Left forelimb (tissue), 1 donor: ENCODE measurements at regions not wholly inside any gene's neighbourhood (a gene's known extent, or its start where the extent isn't known, plus 50 kb on each side); places are given as distances from the start of the nearest gene placed in this dataset.

ENCODE experiments used
- DNase-seq: peaks from one replicate; pipeline ENCODE4 v3.0.0-alpha.2; 2018; ENCODE audit warnings: low spot score

GRCh38 chr1:228990906-228991569 lies 255.8 kb downstream of the RHOU start:
- DNase-seq: no peak

DNA sequence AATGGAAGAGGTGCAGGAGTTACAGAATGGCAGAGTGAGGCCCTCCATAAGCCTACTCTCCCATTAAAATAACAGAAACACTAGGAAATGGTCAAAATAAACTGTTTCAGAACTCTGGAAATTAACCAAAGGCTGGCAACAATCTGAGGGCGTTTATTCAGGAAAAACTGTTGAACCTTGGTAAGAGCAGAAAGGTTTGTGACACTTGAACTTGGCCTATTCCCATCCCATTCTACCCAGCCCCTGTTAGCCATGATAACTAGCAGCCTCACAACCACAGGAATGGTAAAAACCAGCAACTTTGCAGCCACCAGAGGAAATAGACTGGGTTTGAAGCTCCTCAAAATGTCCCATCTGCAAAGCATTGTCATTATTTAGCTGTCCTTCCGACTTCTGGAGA lies 256.8 kb downstream of the RHOU start:
- DNase-seq: no peak

DNA sequence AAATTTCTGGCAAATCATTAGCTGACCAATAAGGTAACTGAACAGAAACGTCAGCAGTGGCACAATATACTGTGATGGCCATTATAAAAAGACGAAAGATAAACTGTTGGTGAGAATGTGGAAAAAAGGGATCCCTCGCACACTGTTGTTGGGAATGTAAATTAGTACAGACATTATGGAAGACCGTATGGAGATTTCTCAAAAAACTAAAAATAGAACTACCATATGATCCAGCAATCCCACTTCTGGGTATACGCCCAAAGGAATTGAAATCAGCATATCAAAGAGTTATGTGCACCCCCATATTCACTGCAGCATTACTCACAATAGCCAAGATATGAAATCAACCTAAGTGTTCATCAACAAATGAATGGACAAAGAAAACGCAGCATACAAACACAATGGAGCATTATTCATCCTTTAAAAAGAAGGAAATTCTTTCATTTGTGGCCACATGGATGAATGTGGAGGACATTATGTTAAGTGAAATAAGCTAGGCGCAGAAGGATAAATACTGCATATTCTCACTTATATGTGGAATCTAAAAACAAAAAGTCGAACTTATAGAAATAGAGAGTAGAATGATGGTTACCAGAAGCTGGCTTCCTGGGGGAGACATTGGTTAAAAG lies 257.7 kb downstream of the RHOU start:
- DNase-seq: no peak

DNA sequence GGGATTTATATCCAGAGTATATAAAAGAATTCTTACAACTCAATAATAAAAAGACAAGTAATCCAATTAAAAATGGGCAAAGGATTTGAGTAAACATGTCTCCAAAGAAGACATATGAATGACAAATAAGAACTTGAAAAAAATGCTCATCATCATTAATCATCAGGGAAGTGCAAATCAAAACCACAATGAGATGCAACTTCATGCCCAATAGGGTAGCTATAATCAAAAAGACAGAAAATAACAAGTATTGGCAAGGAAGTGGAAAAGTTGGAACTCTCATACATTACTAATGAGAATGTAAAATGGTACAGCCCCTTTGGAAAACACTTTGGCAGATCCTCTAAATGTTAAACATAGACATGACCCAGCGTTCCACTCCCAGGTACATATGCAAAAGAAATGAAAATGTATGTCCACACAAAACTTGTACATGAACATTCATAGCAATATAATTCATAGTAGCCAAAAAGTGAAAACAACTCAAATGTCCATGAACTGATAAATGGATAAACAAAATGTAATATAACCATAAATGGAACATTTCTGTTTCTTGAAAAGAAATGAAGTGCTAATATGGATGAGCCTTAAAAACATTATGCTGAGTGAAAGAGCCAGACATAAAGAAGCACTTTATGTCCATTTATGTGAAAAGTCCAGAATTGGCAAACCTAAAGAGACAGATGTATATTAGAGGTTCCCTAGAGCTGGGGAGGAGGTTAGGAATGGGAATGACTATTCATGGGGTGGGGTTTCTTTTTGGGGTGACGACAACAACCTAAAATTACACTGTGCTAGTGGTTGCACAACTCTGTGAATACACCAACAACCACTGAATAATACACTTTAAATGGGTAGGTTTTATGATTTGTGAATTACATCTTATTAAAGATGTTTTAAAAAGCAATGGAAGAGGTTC lies 259.7 kb downstream of the RHOU start:
- no peak for DNase-seq

DNA sequence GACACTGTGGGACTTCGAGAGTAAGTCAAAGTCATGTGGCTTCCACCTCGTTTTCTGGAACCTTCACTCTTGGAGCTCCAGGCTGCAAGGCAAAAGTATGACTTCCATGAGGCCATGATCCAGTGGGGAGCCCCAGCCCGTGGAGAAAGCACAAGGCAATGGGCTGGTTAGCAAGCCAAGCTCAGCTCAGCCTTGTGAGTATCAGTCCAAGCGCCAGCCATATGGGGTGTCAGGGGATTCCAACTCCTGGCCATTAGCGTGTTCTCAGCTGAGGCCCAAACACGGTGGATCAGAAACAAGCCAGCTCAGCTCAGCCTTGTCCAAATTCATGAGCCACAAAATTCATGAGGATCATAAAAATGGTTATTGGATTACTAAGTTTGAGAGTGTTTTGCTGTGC lies 261.0 kb downstream of the RHOU start:
- DNase-seq: no peak

GRCh38 chr1:228997721-228998144 lies 262.5 kb downstream of the RHOU start:
- no peak for DNase-seq

- no peak for DNase-seq
Measured at GRCh38 chr1:228998179-228998578, 262.9 kb downstream of the RHOU start.

- DNase-seq: no peak
Measured at GRCh38 chr1:228999446-229000170, 264.3 kb downstream of the RHOU start.

- DNase-seq: no peak
Measured at GRCh38 chr1:229000187-229000586, 264.9 kb downstream of the RHOU start.

GRCh38 chr1:229001467-229002011 lies 266.3 kb downstream of the RHOU start:
- no peak for DNase-seq

DNA sequence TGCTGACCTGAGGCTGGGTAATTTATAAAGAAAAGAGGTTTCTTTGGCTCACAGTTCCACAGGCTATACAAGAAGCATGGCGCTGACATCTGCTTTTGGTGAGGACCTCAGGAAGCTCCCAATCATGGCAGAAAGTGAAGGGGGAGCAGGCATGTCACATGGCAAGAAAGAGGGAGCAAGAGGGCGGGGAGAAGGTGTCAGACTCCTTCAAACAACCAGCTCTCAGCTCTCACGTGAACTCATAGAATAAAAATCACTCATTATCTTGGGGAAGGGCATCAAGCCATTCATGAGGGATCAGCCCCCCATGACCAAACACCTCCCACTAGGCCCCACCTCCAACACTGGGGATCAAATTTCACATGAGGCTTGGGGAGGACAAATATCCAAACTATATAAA lies 266.8 kb downstream of the RHOU start:
- DNase-seq: no peak

- DNase-seq: no peak
Measured at GRCh38 chr1:229002451-229002960, 267.2 kb downstream of the RHOU start.

- no peak for DNase-seq
Measured at GRCh38 chr1:229003233-229004031, 267.5 kb upstream of the RAB4A start.

- no peak for DNase-seq
Measured at GRCh38 chr1:229004066-229004833, 266.7 kb upstream of the RAB4A start.

DNA sequence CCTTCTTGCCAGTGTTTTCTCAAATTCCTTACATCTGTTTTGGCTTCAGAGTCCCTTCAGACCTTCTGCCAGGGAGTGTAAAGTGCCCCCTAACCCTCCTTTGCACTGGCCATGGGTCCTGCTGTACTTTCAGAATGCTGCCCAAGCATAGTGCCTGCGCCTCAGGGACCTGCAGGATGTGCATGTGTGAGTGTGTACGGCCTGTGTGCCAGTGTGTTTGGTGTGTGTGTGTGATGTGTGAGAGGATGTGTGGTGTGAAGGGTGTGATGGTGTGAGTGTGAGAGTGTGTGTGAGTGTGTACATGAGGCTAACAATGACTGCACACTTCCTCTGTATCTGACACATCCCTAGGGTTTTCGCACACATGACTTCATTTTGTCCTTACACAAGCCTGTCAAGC lies 265.8 kb upstream of the RAB4A start:
- no peak for DNase-seq

- no peak for DNase-seq
Measured at GRCh38 chr1:229005556-229005955, 265.4 kb upstream of the RAB4A start.

DNA sequence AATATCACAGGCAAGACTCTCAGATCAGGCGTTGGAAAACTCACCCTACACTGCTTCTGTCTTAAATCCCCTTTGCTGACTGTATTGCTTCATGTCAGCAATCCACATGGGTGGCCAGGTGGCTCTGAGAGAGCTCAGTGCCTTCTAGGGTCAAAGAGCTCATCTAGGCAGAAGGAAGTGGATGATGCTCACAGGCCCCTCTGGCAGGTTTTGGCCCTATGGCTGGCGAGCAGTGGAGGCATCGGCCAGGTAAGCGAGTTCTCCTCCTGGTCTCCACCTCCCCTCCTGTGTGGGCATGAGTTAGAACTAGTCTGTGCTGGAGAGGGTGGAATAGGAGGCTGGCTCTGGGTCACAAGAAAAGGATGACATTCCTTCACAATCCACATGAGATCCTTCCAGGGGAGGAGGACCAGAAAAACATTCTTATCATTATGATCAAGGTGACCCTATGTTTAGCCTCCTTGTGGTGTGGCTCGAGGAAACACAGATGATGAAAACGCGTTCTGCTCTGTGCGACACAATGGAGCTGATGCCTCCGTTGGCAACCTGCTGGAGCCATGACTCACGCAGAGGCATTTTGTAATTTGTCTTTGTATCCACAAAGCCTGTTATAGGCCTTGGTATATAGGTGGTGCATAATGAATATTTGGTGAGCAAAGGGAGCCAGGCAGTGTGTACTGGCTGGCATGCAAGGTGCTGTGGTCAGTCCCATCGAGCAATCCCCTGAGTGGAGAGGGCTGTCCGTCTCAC lies 264.6 kb upstream of the RAB4A start:
- DNase-seq: no peak

GRCh38 chr1:229007167-229007566 lies 263.7 kb upstream of the RAB4A start:
- DNase-seq: no peak

DNA sequence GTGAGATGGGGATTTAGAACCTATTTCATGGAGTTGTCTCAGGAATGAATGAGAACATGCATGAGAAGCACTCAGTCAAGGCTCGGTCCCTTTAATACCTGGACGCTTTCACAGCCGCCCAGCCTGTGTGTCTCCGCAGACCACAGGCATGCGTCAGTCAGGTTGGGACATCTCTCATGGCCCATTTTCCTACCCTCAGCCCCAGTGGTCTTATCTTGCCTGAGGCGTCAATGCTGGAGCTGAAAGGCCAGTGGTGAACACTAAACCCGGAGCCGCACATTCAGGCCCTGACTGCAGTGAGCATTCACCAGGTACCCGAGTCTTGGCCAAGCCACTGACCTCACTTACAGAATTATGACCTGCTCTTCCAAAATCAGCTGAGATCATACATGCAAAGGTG lies 263.2 kb upstream of the RAB4A start:
- DNase-seq: no peak
